IMR-90 (cell line): ENCODE measurements at regions not wholly inside any gene's neighbourhood (a gene's known extent, or its start where the extent isn't known, plus 50 kb on each side); places are given as distances from the start of the nearest gene placed in this dataset.

Experiments
- ATAC-seq: fragments of 200-7000 bp; cut with Tn5 transposase; 2 replicates; pipeline ENCODE4 v1.9.1; 2020; ENCODE audit warnings: low read depth, mild to moderate bottlenecking, moderate library complexity
- BruUV-seq: library from RNA; stranded (reverse); fragments of 400-500 nt; replicated peaks from 2 replicates; lab custom pipeline; 2021; lab: Mats Ljungman, UMichigan
- CTCF ChIA-PET: fragments of 300-600 bp; formaldehyde crosslinking; extraction: SDS; loops from one replicate; lab custom pipeline; 2021; ENCODE audit warnings: antibody characterized with exemption; lab: Yijun Ruan, JAX
- POLR2A ChIA-PET: fragments of 300-600 bp; sonication (Branson Sonifier 250); formaldehyde crosslinking; loops from one replicate; lab custom pipeline; 2022; ENCODE audit warnings: antibody characterized with exemption; ENCODE audit not compliant: unreplicated experiment; lab: Charles Lee
- DNase-seq: peaks from one replicate; pipeline ENCODE4 v3.0.0; 2013
- H2AFZ ChIP-seq: replicated peaks from 2 replicates; pipeline ENCODE3; 2013; ENCODE audit warnings: low read length, mild to moderate bottlenecking; ENCODE audit not compliant: poor library complexity
- H2AK5ac ChIP-seq: 2 replicates; pipeline ENCODE4 v1.6.1; 2013; ENCODE audit warnings: low read depth, low read length, inconsistent platforms
- H2AK9ac ChIP-seq: replicated peaks from 2 replicates; pipeline ENCODE3; 2013; ENCODE audit warnings: mild to moderate bottlenecking, low read depth, low read length, moderate library complexity; ENCODE audit not compliant: poor library complexity
- H2BK120ac ChIP-seq: 2 replicates; pipeline ENCODE4 v1.6.1; 2013; ENCODE audit warnings: low read depth, low read length, inconsistent platforms
- H2BK15ac ChIP-seq: 3 replicates; pipeline ENCODE4 v1.6.1; 2013; ENCODE audit warnings: low read depth, low read length, inconsistent platforms
- H2BK20ac ChIP-seq: 2 replicates; pipeline ENCODE4 v1.6.1; 2013; ENCODE audit warnings: low read depth, mild to moderate bottlenecking, inconsistent platforms, low read length, moderate library complexity
- H2BK5ac ChIP-seq: 2 replicates; pipeline ENCODE4 v1.6.1; 2013; ENCODE audit warnings: mild to moderate bottlenecking, low read depth, low read length, inconsistent platforms; ENCODE audit not compliant: poor library complexity, severe bottlenecking
- H3K14ac ChIP-seq: replicated peaks from 2 replicates; pipeline ENCODE4 v1.6.1; 2013; ENCODE audit warnings: low read depth, low read length, inconsistent platforms
- H3K18ac ChIP-seq: 2 replicates; pipeline ENCODE4 v1.6.1; 2013; ENCODE audit warnings: low read depth, low read length, control low read depth
- H3K23ac ChIP-seq: 2 replicates; pipeline ENCODE4 v1.6.1; 2013; ENCODE audit warnings: low read depth, low read length, inconsistent platforms
- H3K27ac ChIP-seq: 2 replicates; pipeline ENCODE4 v1.5.1; 2013; ENCODE audit warnings: mild to moderate bottlenecking, control low read depth, low read length; ENCODE audit not compliant: insufficient read depth
- H3K27me3 ChIP-seq: 2 replicates; pipeline ENCODE4 v1.6.1; 2013; ENCODE audit warnings: low read length; ENCODE audit not compliant: control insufficient read depth, insufficient read depth
- H3K36me3 ChIP-seq: 2 replicates; pipeline ENCODE4 v1.6.1; 2013; ENCODE audit warnings: low read length, mixed read lengths; ENCODE audit not compliant: control insufficient read depth, insufficient read depth
- H3K4ac ChIP-seq: 2 replicates; pipeline ENCODE4 v1.6.1; 2013; ENCODE audit warnings: low read depth, low read length, inconsistent platforms
- H3K4me1 ChIP-seq: 2 replicates; pipeline ENCODE4 v1.6.1; 2013; ENCODE audit warnings: low read length, mixed read lengths; ENCODE audit not compliant: control insufficient read depth, insufficient read depth
- H3K4me2 ChIP-seq: 2 replicates; pipeline ENCODE4 v1.6.1; 2013; ENCODE audit warnings: low read depth, mild to moderate bottlenecking, control low read depth, low read length, moderate library complexity
- H3K4me3 ChIP-seq: 2 replicates; pipeline ENCODE4 v1.5.1; 2013; ENCODE audit warnings: low read depth, mild to moderate bottlenecking, control low read depth, low read length, moderate library complexity; ENCODE audit not compliant: insufficient read depth
- H3K56ac ChIP-seq: 2 replicates; pipeline ENCODE4 v1.6.1; 2013; ENCODE audit warnings: low read length, inconsistent platforms; ENCODE audit not compliant: insufficient read depth; ENCODE audit errors: extremely low read depth
- H3K79me1 ChIP-seq, 2 experiments: 2 replicates each; pipeline ENCODE4 v1.6.1; 2013; ENCODE audit warnings: low read length in 2 of 2, inconsistent platforms in 1 of 2, low read depth in 1 of 2
- H3K9ac ChIP-seq: 2 replicates; pipeline ENCODE4 v1.6.1; 2013; ENCODE audit warnings: low read depth, low read length, control low read depth
- H3K9me1 ChIP-seq: 2 replicates; pipeline ENCODE4 v1.6.1; 2013; ENCODE audit warnings: low read length, inconsistent platforms; ENCODE audit not compliant: insufficient read depth
- H3K9me3 ChIP-seq: 2 replicates; pipeline ENCODE4 v1.6.1; 2013; ENCODE audit warnings: low read length; ENCODE audit not compliant: control insufficient read depth, insufficient read depth
- H4K20me1 ChIP-seq: 2 replicates; pipeline ENCODE4 v1.6.1; 2013; ENCODE audit warnings: low read length, inconsistent platforms; ENCODE audit not compliant: insufficient read depth
- H4K5ac ChIP-seq: 2 replicates; pipeline ENCODE4 v1.6.1; 2013; ENCODE audit warnings: mild to moderate bottlenecking, low read depth, low read length, control low read depth
- H4K8ac ChIP-seq, 2 experiments: 2 replicates each; pipeline ENCODE4 v1.6.1; 2013; ENCODE audit warnings: low read depth in 2 of 2, low read length in 2 of 2, control low read depth in 1 of 2, inconsistent platforms in 1 of 2
- H4K91ac ChIP-seq: 2 replicates; pipeline ENCODE4 v1.6.1; 2013; ENCODE audit warnings: low read depth, low read length, inconsistent platforms; ENCODE audit not compliant: insufficient read depth
- CHD1 ChIP-seq: IDR thresholded peaks from 2 replicates; pipeline ENCODE4 v1.6.1; 2012; ENCODE audit warnings: low read depth, low read length, improper control_type of control experiment
- CTCF ChIP-seq: conservative IDR thresholded peaks from 2 replicates; pipeline ENCODE4 v1.5.1; 2012; ENCODE audit warnings: mild to moderate bottlenecking, low read depth, low read length, improper control_type of control experiment
- FOS ChIP-seq: fragments of 150-350 bp; IDR thresholded peaks from 2 replicates; pipeline ENCODE4 v1.6.1; 2016; ENCODE audit warnings: low read depth, low read length
- MAZ ChIP-seq: IDR thresholded peaks from 2 replicates; pipeline ENCODE4 v1.6.1; 2012; ENCODE audit warnings: low read depth, mild to moderate bottlenecking, low read length, improper control_type of control experiment, moderate library complexity, borderline replicate concordance
- POLR2A ChIP-seq: IDR thresholded peaks from 2 replicates; pipeline ENCODE4 v1.6.1; 2012; ENCODE audit warnings: mild to moderate bottlenecking, low read depth, low read length
- RAD21 ChIP-seq: IDR thresholded peaks from 2 replicates; pipeline ENCODE4 v1.6.1; 2012; ENCODE audit warnings: low read length, improper control_type of control experiment
- RCOR1 ChIP-seq: IDR thresholded peaks from 2 replicates; pipeline ENCODE4 v1.6.1; 2012; ENCODE audit warnings: mild to moderate bottlenecking, low read length, improper control_type of control experiment; ENCODE audit not compliant: insufficient replicate concordance
- WGBS, 2 experiments: methylation state at CpG; one replicate each; pipeline versions ENCODE4 v1.1.5 to v1.1.7; 2013; ENCODE audit warnings: missing lambda C conversion rate in 2 of 2; ENCODE audit not compliant: insufficient read length in 1 of 2; ENCODE audit errors: extremely low coverage in 2 of 2; 5-methylcytosine and 5-hydroxymethylcytosine counted together
- dilution Hi-C: fragments of 300-500 bp; cut with HindIII; formaldehyde crosslinking; loops from one replicate; pipeline ENCODE4 v1.14.3; 2018; ENCODE audit warnings: low sequenced_read_pairs; ENCODE audit not compliant: unreplicated experiment
- in situ Hi-C: fragments of 300-500 bp; cut with MboI; formaldehyde crosslinking; loops from 3 replicates; pipeline ENCODE4 v1.14.3; 2019; ENCODE audit warnings: low sequenced_read_pairs, inconsistent platforms, mixed read lengths
- intact Hi-C: fragments of 100-400 bp; cut with micrococcal nuclease; formaldehyde crosslinking; loops from 2 replicates; pipeline ENCODE4 v1.10.0; 2022

- dilution Hi-C loops: no loop called here
These were observed 573.2 kb upstream of the MDFIC2 start for GRCh38 chr3:70885636-70886035.

More at GRCh38 chr3:70885636-70886035, 573.2 kb upstream of the MDFIC2 start:
- H4K91ac ChIP-seq: no peak overlapping the region
- TF ChIP-seq RCOR1: no peak
- no peak for TF ChIP-seq FOS
- no peak for TF ChIP-seq CTCF
- no peak for TF ChIP-seq MAZ
- no peak for TF ChIP-seq RAD21
- TF ChIP-seq CHD1: no peak
- TF ChIP-seq POLR2A: no peak
- H3K36me3 ChIP-seq: no peaks in the 10 kb centered on the region
- H4K5ac ChIP-seq: no peak overlapping the region
- H3K4me1 ChIP-seq: peaks cover 2% of the 10 kb centered on the region; the same call in 1 of the 2 replicates
- H3K23ac ChIP-seq: no peak overlapping the region
- H3K27ac ChIP-seq: no peak overlapping the region
- H3K79me1 ChIP-seq: no peaks in the 10 kb centered on the region
- H3K9me1 ChIP-seq: no peaks in the 10 kb centered on the region; the same call in 1 of the 2 replicates
- intact Hi-C loops (no loop called here), in situ Hi-C loops (no loop called here)
- ChIA-PET POLR2A (no interaction called here), CTCF (no interaction called here)
- no peak overlapping the region for H2BK20ac ChIP-seq
- no peak overlapping the region for H3K4me2 ChIP-seq
- DNase-seq (no peak), ATAC-seq (no peak)
- WGBS, 2 experiments: 82% methylated on average over 2 of the region's 6 CpGs; no CpG with 5 or more reads in 1 of the 2 experiments
- no peak overlapping the region for H2AK9ac ChIP-seq
- no peak overlapping the region for H2AFZ ChIP-seq
- H2BK120ac ChIP-seq: no peak overlapping the region
- H3K14ac ChIP-seq: no peak overlapping the region
- H3K27me3 ChIP-seq: no peaks in the 10 kb centered on the region; the same call in none of the 2 replicates
- no peak overlapping the region for H2BK5ac ChIP-seq
- H2AK5ac ChIP-seq: no peak overlapping the region
- H4K8ac ChIP-seq: no peak overlapping the region
- H3K9ac ChIP-seq: no peak overlapping the region
- no TSS peak for BruUV-seq
- no peak overlapping the region for H3K56ac ChIP-seq
- no peak overlapping the region for H3K4ac ChIP-seq
- H2BK15ac ChIP-seq: no peak overlapping the region
- no peaks in the 10 kb centered on the region for H3K9me3 ChIP-seq
- no peak overlapping the region for H3K4me3 ChIP-seq
- H4K20me1 ChIP-seq: no peaks in the 10 kb centered on the region
- no peak overlapping the region for H3K18ac ChIP-seq
